Immature natural killer cell (primary cell): ENCODE measurements at regions not wholly inside any gene's neighbourhood (a gene's known extent, or its start where the extent isn't known, plus 50 kb on each side); places are given as distances from the start of the nearest gene placed in this dataset.
"Not testable (repeated sequence)": the region's sequence is repeated elsewhere in the genome, so short reads cannot be mapped to it uniquely, and the experiment has no call there.

Source experiments
- DNase-seq, 3 donors: peaks; one replicate each; pipeline ENCODE4 v3.0.0; 2022; ENCODE audit warnings: mixed read lengths in 1 of 3
- H3K27ac Mint-ChIP-seq, 6 donors: one replicate each; pipeline ENCODE4 v1.8.0; 2020; ENCODE audit warnings: mixed read lengths in 6 of 6, mild to moderate bottlenecking in 5 of 6, inconsistent platforms in 4 of 6, moderate library complexity in 3 of 6
- H3K27me3 Mint-ChIP-seq, 3 donors: one replicate each; pipeline ENCODE4 v1.8.0; 2020 to 2021; ENCODE audit warnings: low read depth in 3 of 3, mild to moderate bottlenecking in 3 of 3, mixed read lengths in 3 of 3, moderate library complexity in 3 of 3, inconsistent platforms in 1 of 3
- H3K36me3 Mint-ChIP-seq, 3 donors: one replicate each; pipeline ENCODE4 v1.8.0; 2020; ENCODE audit warnings: mixed read lengths in 3 of 3, inconsistent platforms in 2 of 3, mild to moderate bottlenecking in 2 of 3
- H3K4me1 Mint-ChIP-seq, 2 donors: one replicate each; pipeline ENCODE4 v1.8.0; 2020; ENCODE audit warnings: inconsistent platforms in 2 of 2, mild to moderate bottlenecking in 2 of 2, mixed read lengths in 2 of 2, moderate library complexity in 1 of 2
- H3K4me3 Mint-ChIP-seq, 5 donors: one replicate each; pipeline ENCODE4 v1.8.0; 2020; ENCODE audit warnings: mild to moderate bottlenecking in 5 of 5, mixed read lengths in 5 of 5, inconsistent platforms in 3 of 5, moderate library complexity in 3 of 5
- H3K9me3 Mint-ChIP-seq, 6 donors: one replicate each; pipeline ENCODE4 v1.8.0; 2020; ENCODE audit warnings: mild to moderate bottlenecking in 6 of 6, mixed read lengths in 6 of 6, inconsistent platforms in 4 of 6, moderate library complexity in 3 of 6

DNA sequence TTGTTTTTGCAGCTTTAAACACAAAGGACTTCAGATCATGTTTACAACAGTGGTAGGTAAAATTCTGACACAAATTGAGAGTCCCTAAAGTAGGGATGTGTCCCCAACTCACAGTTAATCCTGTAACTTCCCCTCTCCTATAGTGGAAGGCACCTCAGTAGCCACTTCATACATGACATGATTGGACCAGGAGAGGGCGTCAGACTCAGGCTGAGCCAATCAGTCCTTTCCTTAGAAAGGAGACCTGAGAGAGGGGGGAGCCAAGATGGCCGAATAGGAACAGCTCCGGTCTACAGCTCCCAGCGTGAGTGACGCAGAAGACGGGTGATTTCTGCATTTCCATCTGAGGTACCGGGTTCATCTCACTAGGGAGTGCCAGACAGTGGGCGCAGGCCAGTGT is 238.4 kb downstream of the LRRC70 start:
- DNase-seq, H3K4me1 Mint-ChIP-seq, H3K27ac Mint-ChIP-seq, H3K27me3 Mint-ChIP-seq, H3K4me3 Mint-ChIP-seq, H3K36me3 Mint-ChIP-seq, H3K9me3 Mint-ChIP-seq: not testable (repeated sequence)

DNA sequence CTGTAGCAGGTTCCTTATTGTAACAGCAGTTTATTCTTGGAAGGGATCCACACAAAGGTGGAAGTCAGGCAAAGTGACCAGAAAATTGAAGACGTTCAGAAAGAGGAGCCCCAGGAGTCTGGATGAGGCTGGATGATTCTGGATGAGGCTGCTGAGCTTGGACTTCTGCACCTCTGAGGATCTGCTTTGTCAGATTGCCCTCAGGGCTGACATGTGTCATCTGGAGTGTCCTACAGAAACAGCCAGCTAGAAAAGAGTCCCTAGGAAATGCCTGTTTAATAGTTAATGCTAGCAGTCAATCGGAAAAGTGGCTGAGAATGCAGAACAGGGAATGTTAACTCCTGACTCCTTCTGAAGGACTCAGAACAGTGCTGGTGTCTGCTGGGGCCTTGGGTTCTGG is 236.4 kb downstream of the LRRC70 start:
- H3K36me3 Mint-ChIP-seq = no peaks in the 10 kb centered on the region
- H3K9me3 Mint-ChIP-seq = peaks cover 0 to 7% (median 2%) of the 10 kb centered on the region in 6 donors
- H3K27me3 Mint-ChIP-seq = peaks cover 0 to 3% (median 2%) of the 10 kb centered on the region in 3 donors
- no peak for DNase-seq
- no peak overlapping the region for H3K27ac Mint-ChIP-seq
- no peaks in the 10 kb centered on the region for H3K4me1 Mint-ChIP-seq
- no peak overlapping the region for H3K4me3 Mint-ChIP-seq

DNA sequence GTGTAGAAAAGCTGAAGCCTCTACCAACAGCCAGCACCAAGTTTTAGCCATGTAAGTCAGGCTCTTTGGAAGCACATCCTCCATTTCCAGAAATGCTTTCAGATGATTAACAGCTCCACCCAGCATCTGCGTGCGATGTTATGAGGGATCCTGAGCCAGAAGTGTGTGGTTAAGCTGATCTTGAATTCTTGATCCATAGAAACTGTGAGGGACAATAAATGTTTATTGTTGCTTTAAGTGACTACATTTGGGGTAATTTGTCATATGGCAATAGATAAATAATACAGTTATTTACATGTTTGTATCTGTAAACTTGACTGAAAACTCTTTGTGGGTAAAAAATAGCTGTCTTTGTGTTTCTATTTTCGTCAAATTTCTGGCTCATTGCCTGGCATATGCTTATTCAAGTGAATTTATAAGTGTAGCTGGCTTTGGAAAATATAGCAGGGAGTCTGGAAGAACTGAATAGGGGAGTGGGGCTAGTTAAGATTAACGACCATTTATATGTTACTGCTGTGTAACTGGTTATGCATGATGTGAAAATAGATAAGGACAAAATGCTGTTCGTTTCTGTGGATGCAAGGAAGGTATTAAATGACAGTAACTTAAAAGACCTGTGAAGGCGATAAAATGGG is 234.1 kb downstream of the LRRC70 start:
- Mint-ChIP-seq H3K27me3 (peaks cover 0 to 8% (median 6%) of the 10 kb centered on the region in 3 donors), H3K27ac (no peak overlapping the region), H3K9me3 (peaks cover 0 to 11% (median 6%) of the 10 kb centered on the region in 6 donors), H3K4me1 (no peaks in the 10 kb centered on the region), H3K4me3 (no peak overlapping the region), H3K36me3 (no peaks in the 10 kb centered on the region)
- DNase-seq = no peak

DNA sequence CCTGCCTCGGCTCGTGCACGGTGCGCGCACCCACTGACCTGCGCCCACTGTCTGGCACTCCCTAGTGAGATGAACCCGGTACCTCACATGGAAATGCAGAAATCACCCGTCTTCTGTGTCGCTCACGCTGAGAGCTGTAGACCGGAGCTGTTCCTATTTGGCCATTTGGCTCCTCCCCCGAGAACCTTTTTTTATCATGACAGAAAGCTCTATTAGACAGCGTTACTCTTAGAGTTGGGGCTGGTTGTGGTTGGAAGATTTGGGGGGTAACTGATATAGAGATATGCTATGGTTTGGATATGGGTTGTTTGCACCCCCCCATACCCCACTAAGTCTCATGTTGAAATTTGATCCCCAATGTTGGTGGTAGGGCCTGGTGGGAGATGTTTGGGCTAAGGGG is 226.2 kb downstream of the LRRC70 start:
- not testable (repeated sequence) for H3K4me3 Mint-ChIP-seq, H3K27me3 Mint-ChIP-seq, DNase-seq, H3K36me3 Mint-ChIP-seq, H3K4me1 Mint-ChIP-seq
- Mint-ChIP-seq H3K9me3 (peaks cover 0 to 14% (median 4%) of the 10 kb centered on the region in 6 donors), H3K27ac (peak overlapping the region in 1 of 6 donors; percentile 17)

DNA sequence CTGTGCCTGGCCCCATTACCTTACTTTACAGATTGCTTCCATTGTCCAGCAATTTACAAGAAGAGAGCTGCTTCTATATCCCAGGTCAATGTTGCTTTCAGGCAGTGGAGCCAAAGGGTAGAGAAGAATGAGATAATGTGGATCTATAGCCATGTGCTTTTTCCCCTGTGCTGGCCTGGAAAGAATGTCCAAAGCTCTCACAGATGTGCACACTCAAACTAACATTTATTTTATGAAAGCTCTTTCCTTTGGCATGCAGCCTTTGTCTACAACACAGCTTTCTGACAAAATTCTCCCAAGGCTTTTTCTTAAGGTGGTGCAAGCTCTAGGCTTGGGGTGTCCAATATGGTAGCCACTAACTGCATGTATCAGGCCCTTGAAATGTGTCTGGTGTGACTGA is 217.3 kb downstream of the LRRC70 start:
- Mint-ChIP-seq H3K36me3 (peaks cover 0 to 12% (median 0%) of the 10 kb centered on the region in 3 donors), H3K27ac (no peak overlapping the region), H3K4me3 (no peak overlapping the region), H3K9me3 (peaks cover 8 to 23% (median 13%) of the 10 kb centered on the region in 6 donors), H3K27me3 (peaks cover 2 to 3% (median 2%) of the 10 kb centered on the region in 3 donors), H3K4me1 (no peaks in the 10 kb centered on the region)
- no peak for DNase-seq

DNA sequence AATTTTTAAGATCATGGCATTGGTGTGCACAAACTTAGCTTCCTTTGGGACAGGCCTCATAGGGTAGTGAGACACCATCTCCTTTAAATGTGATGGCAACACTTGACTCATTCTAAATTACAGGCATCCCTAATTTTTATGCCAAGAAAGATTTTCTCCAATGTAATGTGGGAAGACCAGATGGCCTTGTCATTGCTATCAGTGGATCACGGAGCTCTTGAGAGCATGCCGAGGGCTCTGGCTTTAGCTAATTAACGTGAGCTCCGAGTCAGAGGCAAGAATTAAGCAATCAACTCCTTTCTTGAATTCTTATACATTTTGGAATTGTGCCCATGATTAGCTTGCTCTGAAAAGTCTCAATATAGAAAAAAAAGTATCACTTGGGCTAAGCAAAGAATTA is 215.8 kb downstream of the LRRC70 start:
- Mint-ChIP-seq H3K27me3 (peaks cover 2 to 3% (median 2%) of the 10 kb centered on the region in 3 donors), H3K4me3 (no peak overlapping the region), H3K9me3 (peaks cover 8 to 23% (median 13%) of the 10 kb centered on the region in 6 donors), H3K4me1 (no peaks in the 10 kb centered on the region), H3K36me3 (peaks cover 0 to 12% (median 0%) of the 10 kb centered on the region in 3 donors), H3K27ac (no peak overlapping the region)
- DNase-seq = no peak

DNA sequence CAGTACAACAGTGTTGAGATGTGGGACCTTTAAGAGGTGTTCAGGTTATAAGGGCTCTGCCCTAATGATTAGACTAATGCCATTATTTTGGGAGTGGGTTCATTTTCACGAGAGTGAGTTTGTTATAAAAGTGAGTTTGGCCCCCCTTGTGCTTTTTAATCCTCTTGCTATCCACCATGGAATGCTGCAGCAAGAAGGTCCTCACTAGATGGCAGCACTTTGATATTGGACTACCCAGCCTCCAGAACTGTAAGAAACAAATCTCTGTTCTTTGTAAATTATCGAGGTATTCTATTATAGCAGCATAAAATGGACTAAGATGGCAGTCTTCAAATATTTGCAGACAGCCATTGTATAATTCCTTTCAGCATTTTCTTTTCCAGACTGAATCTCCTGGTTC is 212.4 kb downstream of the LRRC70 start:
- Mint-ChIP-seq H3K4me3 (no peak overlapping the region), H3K36me3 (no peaks in the 10 kb centered on the region), H3K9me3 (peaks cover 0 to 6% (median 0%) of the 10 kb centered on the region in 6 donors), H3K27ac (no peak overlapping the region), H3K27me3 (peaks cover 0 to 3% (median 0%) of the 10 kb centered on the region in 3 donors), H3K4me1 (no peaks in the 10 kb centered on the region)
- no peak for DNase-seq

DNA sequence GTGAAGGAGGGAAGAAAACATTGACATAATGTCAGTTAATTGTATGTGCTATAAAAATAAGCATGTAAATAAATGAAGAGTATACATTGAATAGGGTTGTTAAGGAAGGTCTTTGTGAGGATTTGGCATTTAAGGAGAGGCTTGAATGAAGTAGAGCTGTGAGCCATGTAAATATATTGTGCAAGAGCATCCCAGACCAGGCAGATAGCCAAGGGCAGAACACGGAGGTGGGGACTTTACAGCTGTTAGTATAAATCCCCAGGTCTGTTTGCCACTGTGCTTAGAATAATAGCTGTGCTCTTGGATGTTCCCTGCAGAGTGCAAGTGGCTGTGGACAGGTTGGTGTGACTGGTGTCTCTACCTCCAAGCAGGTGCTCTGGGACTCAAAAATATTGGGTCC is 211.7 kb downstream of the LRRC70 start:
- DNase-seq = no peak
- Mint-ChIP-seq H3K4me3 (no peak overlapping the region), H3K36me3 (no peaks in the 10 kb centered on the region), H3K9me3 (peaks cover 0 to 1% (median 0%) of the 10 kb centered on the region in 6 donors), H3K4me1 (no peaks in the 10 kb centered on the region), H3K27ac (no peak overlapping the region), H3K27me3 (peaks cover 0 to 3% (median 0%) of the 10 kb centered on the region in 3 donors)

DNA sequence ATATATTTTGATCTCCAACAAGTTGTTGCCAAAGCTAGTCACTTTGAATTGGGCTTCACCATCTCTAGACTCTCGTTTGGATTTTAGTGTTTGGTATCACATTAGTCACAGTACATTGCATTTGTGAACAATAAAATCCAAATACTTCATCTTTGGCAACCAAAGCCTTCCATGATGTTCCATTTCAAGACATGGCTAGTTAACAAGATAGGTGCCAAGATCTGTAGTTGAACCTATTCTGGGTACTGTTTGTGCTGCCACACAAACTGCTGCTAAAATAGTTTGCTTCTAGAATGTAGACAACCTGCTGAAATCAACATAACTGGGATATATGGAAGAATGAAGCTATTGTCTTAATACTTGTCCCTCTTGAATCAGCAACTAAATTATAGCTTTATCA is 207.5 kb downstream of the LRRC70 start:
- Mint-ChIP-seq H3K36me3 (no peaks in the 10 kb centered on the region), H3K4me1 (no peaks in the 10 kb centered on the region), H3K9me3 (no peaks in the 10 kb centered on the region), H3K27ac (no peak overlapping the region), H3K27me3 (no peaks in the 10 kb centered on the region), H3K4me3 (no peak overlapping the region)
- DNase-seq = no peak

DNA sequence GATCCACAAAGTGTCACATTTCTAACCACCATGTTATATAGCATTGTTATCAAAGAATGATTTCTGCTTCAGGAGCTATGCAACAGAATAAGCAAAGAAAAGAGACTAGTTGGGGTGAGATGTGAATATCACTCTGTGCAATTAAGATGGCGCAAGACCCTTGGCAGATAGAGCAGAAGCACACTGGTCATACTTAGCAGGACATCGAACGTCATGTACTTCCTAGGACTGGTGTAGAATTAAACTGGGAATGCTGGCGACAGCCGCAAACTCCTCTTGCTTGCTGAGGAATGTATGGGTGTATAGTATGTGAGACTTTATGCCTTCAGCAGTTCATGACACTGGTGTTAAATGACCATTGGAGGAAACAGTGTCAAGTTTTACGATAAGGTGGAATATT is 207.0 kb downstream of the LRRC70 start:
- no peak for DNase-seq
- no peak overlapping the region for H3K27ac Mint-ChIP-seq
- H3K36me3 Mint-ChIP-seq = no peaks in the 10 kb centered on the region
- no peak overlapping the region for H3K4me3 Mint-ChIP-seq
- no peaks in the 10 kb centered on the region for H3K27me3 Mint-ChIP-seq
- no peaks in the 10 kb centered on the region for H3K9me3 Mint-ChIP-seq
- no peaks in the 10 kb centered on the region for H3K4me1 Mint-ChIP-seq

DNA sequence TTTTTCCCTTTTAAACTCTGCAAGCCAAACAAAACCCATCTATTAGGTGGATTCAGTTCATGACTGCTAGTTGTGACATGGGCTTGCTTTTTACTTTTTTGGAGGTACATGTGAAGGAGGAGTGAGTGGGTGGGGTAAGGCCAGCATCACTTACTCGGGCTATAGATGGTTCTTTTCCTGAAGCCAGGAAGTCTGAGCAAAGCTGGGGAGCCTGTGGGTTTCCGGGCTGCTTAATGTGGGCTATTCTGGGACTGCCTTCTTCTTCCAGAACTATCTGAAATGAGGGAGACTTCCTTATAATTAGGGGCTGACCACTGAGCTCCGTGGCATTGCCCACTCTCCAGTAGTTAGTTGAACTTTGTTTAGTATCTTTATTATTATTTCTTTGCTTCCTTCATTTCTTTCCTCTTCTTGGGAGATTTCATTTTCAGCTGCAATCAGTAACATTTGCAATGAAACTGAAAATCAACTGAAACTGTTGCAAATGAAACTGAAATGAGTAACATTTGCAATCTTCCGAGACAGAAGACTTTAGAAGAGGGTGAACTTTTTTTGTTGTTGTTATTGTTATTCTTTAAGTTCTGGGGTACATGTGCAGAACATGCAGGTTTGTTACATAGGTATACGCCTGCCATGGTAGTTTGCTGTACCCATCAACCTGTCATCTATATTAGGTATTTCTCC is 204.9 kb downstream of the LRRC70 start:
- Mint-ChIP-seq H3K27ac (no peak overlapping the region), H3K4me1 (peaks cover 0 to 5% of the 10 kb centered on the region in 2 donors), H3K36me3 (no peaks in the 10 kb centered on the region), H3K27me3 (no peaks in the 10 kb centered on the region), H3K4me3 (no peak overlapping the region), H3K9me3 (no peaks in the 10 kb centered on the region)
- DNase-seq = no peak

DNA sequence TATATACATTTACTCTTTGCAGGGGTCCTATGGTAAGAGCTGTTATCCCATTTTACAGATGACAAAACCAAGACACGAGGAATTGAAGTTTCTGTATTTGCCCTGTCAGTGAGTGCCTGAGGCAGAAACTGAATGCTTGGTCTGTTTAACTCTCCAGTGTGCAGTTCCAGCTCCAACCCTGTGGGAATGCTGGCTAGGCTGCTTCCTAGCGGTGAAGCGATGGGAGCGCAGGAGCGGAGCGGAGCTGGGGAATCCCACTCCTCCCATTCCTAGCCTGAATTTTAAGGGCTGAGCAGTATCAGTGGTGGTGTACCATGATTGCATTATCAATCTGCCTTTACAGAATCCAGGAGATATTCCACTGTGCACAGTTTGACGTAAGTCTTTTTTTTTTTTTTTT is 202.3 kb downstream of the LRRC70 start:
- no peak overlapping the region for H3K27ac Mint-ChIP-seq
- H3K27me3 Mint-ChIP-seq = no peaks in the 10 kb centered on the region

DNA sequence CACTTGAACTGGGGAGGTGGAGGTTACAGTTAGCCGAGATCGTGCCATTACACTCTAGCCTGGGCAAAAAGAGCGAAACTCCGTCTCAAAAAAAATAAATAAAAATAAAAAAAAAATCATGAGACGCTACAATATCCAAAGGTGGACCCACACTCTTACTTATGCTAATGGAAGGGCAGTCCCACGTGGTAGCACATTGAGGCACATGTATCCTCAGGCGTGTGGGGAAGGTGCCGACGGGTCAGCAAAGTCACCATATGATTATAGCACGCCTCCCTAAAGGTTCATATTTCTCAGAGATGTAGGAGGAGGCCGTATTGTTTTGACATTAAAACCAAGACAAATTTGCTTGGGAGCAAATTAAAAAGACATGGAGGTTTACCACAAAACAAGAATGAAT is 201.6 kb downstream of the LRRC70 start:
- peaks cover 0 to 7% of the 10 kb centered on the region in 2 donors for H3K4me1 Mint-ChIP-seq
- H3K4me3 Mint-ChIP-seq = no peak overlapping the region
- DNase-seq = no peak
- H3K9me3 Mint-ChIP-seq = no peaks in the 10 kb centered on the region
- no peak overlapping the region for H3K27ac Mint-ChIP-seq
- H3K27me3 Mint-ChIP-seq = no peaks in the 10 kb centered on the region
- H3K36me3 Mint-ChIP-seq = no peaks in the 10 kb centered on the region

More for the DNA sequence above, 202.3 kb downstream of the LRRC70 start:
- no peak overlapping the region for H3K4me3 Mint-ChIP-seq
- no peaks in the 10 kb centered on the region for H3K36me3 Mint-ChIP-seq
- DNase-seq = no peak
- no peaks in the 10 kb centered on the region for H3K9me3 Mint-ChIP-seq
- peaks cover 0 to 7% of the 10 kb centered on the region in 2 donors for H3K4me1 Mint-ChIP-seq

DNA sequence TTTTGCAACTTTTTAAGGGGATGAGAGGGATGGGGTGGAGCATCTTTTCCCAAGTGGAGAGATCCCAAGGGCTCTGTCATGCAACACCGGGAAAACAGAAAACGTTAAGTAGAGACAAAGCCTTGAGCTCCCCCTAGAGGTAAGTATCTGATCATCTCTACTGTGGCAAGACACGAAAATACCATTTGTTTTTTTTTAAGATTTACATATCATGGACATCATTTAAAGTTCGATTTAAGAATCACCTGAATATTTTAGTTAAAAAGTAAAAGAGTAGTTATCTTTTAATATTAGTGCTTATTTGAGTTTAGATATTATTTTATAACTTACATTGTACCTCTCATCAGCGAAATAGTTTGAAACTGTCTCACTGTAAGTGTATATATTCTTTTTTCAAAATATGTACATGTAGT is 200.4 kb downstream of the LRRC70 start:
- Mint-ChIP-seq H3K27ac (no peak overlapping the region), H3K9me3 (no peaks in the 10 kb centered on the region), H3K4me3 (no peak overlapping the region), H3K36me3 (no peaks in the 10 kb centered on the region), H3K4me1 (peaks cover 0 to 7% of the 10 kb centered on the region in 2 donors), H3K27me3 (no peaks in the 10 kb centered on the region)
- peak; percentile 17 to 28 (median 24) for DNase-seq
